Type B pancreatic cell (in vitro differentiated cells): ENCODE measurements at regions not wholly inside any gene's neighbourhood (a gene's known extent, or its start where the extent isn't known, plus 50 kb on each side); places are given as distances from the start of the nearest gene placed in this dataset.
A peak's percentile ranks its signal among the peaks of the same experiment; 100 is the strongest.

Experiments
- DNase-seq: peaks from one replicate; pipeline ENCODE4 v3.0.0; 2021; ENCODE audit warnings: mixed read lengths; ENCODE audit not compliant: unreplicated experiment; ENCODE audit errors: extremely low spot score
- H3K27ac Mint-ChIP-seq: 2 replicates; pipeline ENCODE4 v1.8.0; 2021; ENCODE audit warnings: mild to moderate bottlenecking, mixed read lengths
- H3K27me3 Mint-ChIP-seq: 2 replicates; pipeline ENCODE4 v1.8.0; 2021; ENCODE audit warnings: mixed read lengths
- H3K36me3 Mint-ChIP-seq: 2 replicates; pipeline ENCODE4 v1.8.0; 2021; ENCODE audit warnings: mixed read lengths
- H3K4me1 Mint-ChIP-seq: one replicate; pipeline ENCODE4 v1.8.0; 2021; ENCODE audit warnings: mixed read lengths; ENCODE audit not compliant: unreplicated experiment
- H3K4me3 Mint-ChIP-seq: 2 replicates; pipeline ENCODE4 v1.8.0; 2021; ENCODE audit warnings: mild to moderate bottlenecking, mixed read lengths
- H3K9me3 Mint-ChIP-seq: 2 replicates; pipeline ENCODE4 v1.8.0; 2021; ENCODE audit warnings: mixed read lengths
- TF ChIP-seq, protein P1 (sequence below): fragments of 200-600 bp; sonication (generic); conservative IDR thresholded peaks from 2 replicates; pipeline ENCODE4 v1.5.0; 2021; ENCODE audit warnings: antibody characterized with exemption, mild to moderate bottlenecking

DNA sequence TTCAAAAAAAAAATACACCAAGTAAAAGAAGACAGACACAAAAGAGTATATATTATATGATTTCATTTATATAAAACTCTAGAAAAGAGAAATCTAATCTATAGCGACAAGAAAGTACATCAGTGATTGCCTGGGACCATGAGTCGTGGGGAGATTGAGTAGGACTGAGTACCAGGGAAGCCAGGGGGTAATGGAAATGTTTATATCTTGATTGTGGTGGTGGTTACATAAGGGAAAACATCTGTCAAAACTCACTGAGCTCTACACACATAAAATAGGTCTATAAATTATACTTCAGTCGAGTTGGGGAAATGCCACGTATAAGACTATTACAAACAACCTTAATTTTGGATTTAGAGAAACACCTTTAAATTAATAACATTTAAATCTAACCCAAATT lies 117.4 kb downstream of the TRIM29 start:
- no peak for DNase-seq
- Mint-ChIP-seq H3K27ac (no peak overlapping the region), H3K4me1 (peaks cover 24% of the 10 kb centered on the region), H3K36me3 (no peaks in the 10 kb centered on the region), H3K4me3 (no peak overlapping the region), H3K27me3 (peaks cover 6% of the 10 kb centered on the region), H3K9me3 (no peaks in the 10 kb centered on the region)
- TF ChIP-seq, protein P1, sequence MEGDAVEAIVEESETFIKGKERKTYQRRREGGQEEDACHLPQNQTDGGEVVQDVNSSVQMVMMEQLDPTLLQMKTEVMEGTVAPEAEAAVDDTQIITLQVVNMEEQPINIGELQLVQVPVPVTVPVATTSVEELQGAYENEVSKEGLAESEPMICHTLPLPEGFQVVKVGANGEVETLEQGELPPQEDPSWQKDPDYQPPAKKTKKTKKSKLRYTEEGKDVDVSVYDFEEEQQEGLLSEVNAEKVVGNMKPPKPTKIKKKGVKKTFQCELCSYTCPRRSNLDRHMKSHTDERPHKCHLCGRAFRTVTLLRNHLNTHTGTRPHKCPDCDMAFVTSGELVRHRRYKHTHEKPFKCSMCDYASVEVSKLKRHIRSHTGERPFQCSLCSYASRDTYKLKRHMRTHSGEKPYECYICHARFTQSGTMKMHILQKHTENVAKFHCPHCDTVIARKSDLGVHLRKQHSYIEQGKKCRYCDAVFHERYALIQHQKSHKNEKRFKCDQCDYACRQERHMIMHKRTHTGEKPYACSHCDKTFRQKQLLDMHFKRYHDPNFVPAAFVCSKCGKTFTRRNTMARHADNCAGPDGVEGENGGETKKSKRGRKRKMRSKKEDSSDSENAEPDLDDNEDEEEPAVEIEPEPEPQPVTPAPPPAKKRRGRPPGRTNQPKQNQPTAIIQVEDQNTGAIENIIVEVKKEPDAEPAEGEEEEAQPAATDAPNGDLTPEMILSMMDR: no peak

DNA sequence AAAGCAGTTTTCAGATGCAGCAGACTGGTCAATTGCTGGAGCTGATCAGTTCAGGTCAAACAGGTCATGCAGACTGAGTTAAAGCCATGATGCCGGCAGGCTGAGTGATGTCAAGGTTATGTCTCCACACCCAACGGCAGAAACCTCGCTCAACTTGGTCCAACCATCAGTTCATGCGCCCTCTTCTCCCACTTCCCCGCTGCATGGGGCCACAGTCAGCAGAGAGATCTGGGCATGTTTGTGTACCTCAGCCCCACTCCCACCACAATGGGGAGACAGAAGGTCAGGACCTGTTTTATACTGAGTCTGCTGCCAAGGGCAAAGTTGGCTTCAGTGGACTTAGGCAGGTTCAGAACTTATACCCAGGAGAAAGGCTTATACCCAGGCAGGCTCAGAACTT lies 118.7 kb downstream of the TRIM29 start:
- Mint-ChIP-seq H3K4me3 (no peak overlapping the region), H3K27ac (no peak overlapping the region), H3K4me1 (peaks cover 35% of the 10 kb centered on the region), H3K36me3 (no peaks in the 10 kb centered on the region), H3K9me3 (no peaks in the 10 kb centered on the region), H3K27me3 (peaks cover 14% of the 10 kb centered on the region)
- TF ChIP-seq, protein P1: no peak
- no peak for DNase-seq

DNA sequence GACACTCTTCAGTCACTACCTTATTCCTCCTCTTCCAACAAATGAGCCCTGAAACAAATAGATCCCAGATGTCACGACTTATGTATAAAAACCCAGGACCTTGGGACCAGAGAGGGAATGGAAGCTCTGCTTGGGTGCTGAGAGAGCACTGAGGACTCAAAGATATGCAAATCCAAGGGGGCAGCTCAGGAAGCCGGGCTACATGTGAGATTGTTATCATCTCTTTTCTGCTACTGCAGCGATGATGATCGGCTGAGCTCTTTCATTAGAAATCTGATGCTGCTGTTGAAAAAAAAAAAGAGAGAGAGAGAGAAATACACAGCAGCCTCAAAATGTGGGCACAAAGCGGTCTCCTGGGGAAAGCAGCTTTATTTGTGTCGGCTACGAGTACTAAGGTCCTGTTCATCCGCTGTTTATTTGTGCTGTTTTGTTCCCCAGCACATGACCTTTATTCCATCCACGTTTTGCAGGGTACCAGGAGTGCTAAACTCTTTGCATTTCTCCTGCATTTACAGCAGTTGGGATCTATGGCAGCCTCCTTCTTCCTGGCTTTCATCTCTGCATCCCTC lies 120.2 kb downstream of the TRIM29 start:
- H3K9me3 Mint-ChIP-seq: no peaks in the 10 kb centered on the region
- no peaks in the 10 kb centered on the region for H3K36me3 Mint-ChIP-seq
- H3K27ac Mint-ChIP-seq: peak overlapping the region; percentile 2
- H3K4me1 Mint-ChIP-seq: peaks cover 31% of the 10 kb centered on the region
- H3K4me3 Mint-ChIP-seq: peak overlapping the region; percentile 40
- peaks cover 14% of the 10 kb centered on the region for H3K27me3 Mint-ChIP-seq
- TF ChIP-seq, protein P1: no peak
- DNase-seq: no peak

DNA sequence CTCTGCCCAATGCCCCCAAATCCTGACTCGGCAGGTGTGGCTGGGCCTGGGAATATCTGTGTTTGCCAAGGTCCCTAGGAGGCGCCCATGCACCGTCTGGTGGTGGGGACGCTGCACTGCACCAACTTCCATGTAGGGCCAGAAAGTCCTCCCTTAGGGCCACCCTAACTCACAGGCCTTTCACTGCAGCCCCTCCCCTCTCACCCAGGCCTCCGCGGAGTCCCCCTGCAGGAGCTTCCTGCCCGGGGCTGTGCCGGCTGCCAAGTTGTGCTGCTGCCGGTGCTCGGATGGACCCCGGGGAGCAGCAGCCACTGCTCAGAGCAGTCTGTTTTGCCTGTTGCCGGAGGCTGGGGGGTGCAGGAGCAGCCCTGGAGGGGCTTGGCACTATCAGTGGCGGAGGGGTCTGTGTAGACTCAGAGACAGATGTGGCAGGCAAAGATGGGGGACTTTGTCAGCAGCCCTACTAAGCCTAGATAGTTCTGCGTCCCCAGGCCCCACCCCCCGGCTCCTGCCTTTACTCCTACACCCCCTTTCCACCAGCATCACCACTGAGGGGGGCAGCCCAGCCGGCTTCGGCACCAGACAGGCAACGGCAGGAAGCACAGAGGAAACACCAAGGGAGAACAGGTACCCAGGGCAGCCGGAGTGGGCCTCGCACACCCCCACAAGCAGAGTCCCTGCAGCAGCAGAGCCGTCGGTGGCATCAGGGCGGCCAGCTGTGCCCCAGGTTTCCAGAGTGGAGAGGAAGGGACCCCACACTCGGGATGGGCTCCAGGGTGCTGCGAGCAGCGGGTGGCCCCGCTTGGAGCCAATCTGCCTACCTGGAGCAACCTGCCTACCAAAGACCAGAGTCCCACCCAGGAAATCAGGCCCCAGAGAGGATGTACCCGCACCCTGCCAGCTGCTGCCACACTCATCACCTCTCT lies 124.3 kb downstream of the TRIM29 start:
- DNase-seq: no peak
- no peaks in the 10 kb centered on the region for H3K36me3 Mint-ChIP-seq
- H3K4me1 Mint-ChIP-seq: peaks cover 62% of the 10 kb centered on the region
- TF ChIP-seq, protein P1: peak; percentile 79
- H3K4me3 Mint-ChIP-seq: no peak overlapping the region
- H3K27ac Mint-ChIP-seq: no peak overlapping the region
- peaks cover 24% of the 10 kb centered on the region for H3K27me3 Mint-ChIP-seq
- H3K9me3 Mint-ChIP-seq: no peaks in the 10 kb centered on the region

DNA sequence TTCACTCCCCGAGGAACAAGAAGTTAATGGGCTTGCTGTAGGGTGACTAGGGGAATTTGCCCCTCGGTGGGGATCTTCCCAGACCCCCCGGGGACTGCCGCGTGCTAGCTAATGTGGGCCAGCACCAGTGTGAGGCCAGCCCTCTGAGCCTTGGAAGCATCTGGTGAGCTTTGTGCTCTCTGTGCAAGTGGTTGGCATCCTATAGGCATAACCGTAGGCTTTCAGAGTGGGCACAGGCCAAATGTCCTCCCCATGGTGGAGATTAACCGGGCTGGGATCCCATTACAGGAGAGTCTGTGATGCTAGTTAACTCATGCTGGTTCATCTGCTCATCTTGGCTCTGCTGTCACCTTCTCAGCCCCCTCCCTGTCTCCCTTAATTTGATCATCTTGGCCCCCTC lies 125.7 kb downstream of the TRIM29 start:
- no peak for DNase-seq
- Mint-ChIP-seq H3K9me3 (no peaks in the 10 kb centered on the region), H3K4me3 (no peak overlapping the region), H3K27ac (no peak overlapping the region), H3K4me1 (peaks cover 55% of the 10 kb centered on the region), H3K36me3 (no peaks in the 10 kb centered on the region), H3K27me3 (peaks cover 24% of the 10 kb centered on the region)
- TF ChIP-seq, protein P1: no peak
